ENCODE measurements at regions not wholly inside any gene's neighbourhood (a gene's known extent, or its start where the extent isn't known, plus 50 kb on each side); places are given as distances from the start of the nearest gene placed in this dataset.
"Not testable (repeated sequence)": the region's sequence is repeated elsewhere in the genome, so short reads cannot be mapped to it uniquely, and the experiment has no call there.

GRCh38 chr4:12487000-12487399, 997.1 kb downstream of the RAB28 start:
- H3K4me3 ChIP-seq = no peak overlapping the region
- ATAC-seq = no peak
- H3K27ac ChIP-seq = no peak overlapping the region
- H3K4me1 ChIP-seq = no peaks in the 10 kb centered on the region
- ChIA-PET CTCF (no interaction called here), POLR2A (no interaction called here)
- no peak for DNase-seq (ENCODE audit: low read depth in 1 of 2, low spot score in 1 of 2)
- H3K4me2 ChIP-seq = no peak overlapping the region
- 6% methylated on average over 2 of the region's 2 CpGs for WGBS (ENCODE audit: missing lambda C conversion rate)
- FAIRE-seq = no peak
- H3K9me3 ChIP-seq = no peaks in the 10 kb centered on the region
- TF ChIP-seq FOXS1 (CRISPR knock-in tag; IDR thresholded peaks at IDR 0.05) (no peak), RCOR1 (IDR thresholded peaks at IDR 0.05; ENCODE audit: low read depth, low read length) (no peak), HDAC2 (IDR thresholded peaks at IDR 0.05) (no peak), FOSL2 (IDR thresholded peaks at IDR 0.05) (no peak), FOSL2 (CRISPR knock-in tag; IDR thresholded peaks at IDR 0.05) (no peak), ZC3H11A (IDR thresholded peaks at IDR 0.05) (no peak), MYC (IDR thresholded peaks at IDR 0.05; ENCODE audit: borderline replicate concordance, low read length) (no peak), FOSB (CRISPR knock-in tag; IDR thresholded peaks at IDR 0.05) (no peak), TFCP2L1 (CRISPR knock-in tag; IDR thresholded peaks at IDR 0.05) (no peak)

- Histone ChIP-seq H3K4me3 (no peak overlapping the region), H3K9me3 (no peaks in the 10 kb centered on the region), H3K27ac (no peak overlapping the region), H3K4me1 (no peaks in the 10 kb centered on the region), H3K4me2 (no peak overlapping the region)
- DNase-seq (ENCODE audit: low read depth in 1 of 2, low spot score in 1 of 2) = no peak
- ATAC-seq = no peak
- WGBS (ENCODE audit: missing lambda C conversion rate) = 0% methylated on average over 2 of the region's 2 CpGs
- CTCF ChIA-PET = no interaction called here
- no peak for FAIRE-seq
- POLR2A ChIA-PET = no interaction called here
- TF ChIP-seq HEYL (CRISPR knock-in tag; IDR thresholded peaks at IDR 0.05) (no peak), RFX5 (IDR thresholded peaks at IDR 0.05) (no peak), SREBF2 (IDR thresholded peaks at IDR 0.05) (no peak), HOXA7 (CRISPR knock-in tag; IDR thresholded peaks at IDR 0.05) (no peak), HOXB5 (CRISPR knock-in tag; IDR thresholded peaks at IDR 0.05) (no peak), ZSCAN20 (CRISPR knock-in tag; IDR thresholded peaks at IDR 0.05) (no peak), MAZ (IDR thresholded peaks at IDR 0.05; ENCODE audit: borderline replicate concordance, low read depth, low read length) (no peak), CEBPB (IDR thresholded peaks at IDR 0.05) (no peak), ZNF302 (CRISPR knock-in tag; IDR thresholded peaks at IDR 0.05) (no peak), CBX8 (IDR thresholded peaks at IDR 0.05) (no peak), FOXS1 (CRISPR knock-in tag; IDR thresholded peaks at IDR 0.05) (no peak), NFE2L2 (conservative IDR thresholded peaks at IDR 0.05; ENCODE audit: low read length) (no peak)
Measured at GRCh38 chr4:12472087-12472486, 1012.1 kb downstream of the RAB28 start.

DNA sequence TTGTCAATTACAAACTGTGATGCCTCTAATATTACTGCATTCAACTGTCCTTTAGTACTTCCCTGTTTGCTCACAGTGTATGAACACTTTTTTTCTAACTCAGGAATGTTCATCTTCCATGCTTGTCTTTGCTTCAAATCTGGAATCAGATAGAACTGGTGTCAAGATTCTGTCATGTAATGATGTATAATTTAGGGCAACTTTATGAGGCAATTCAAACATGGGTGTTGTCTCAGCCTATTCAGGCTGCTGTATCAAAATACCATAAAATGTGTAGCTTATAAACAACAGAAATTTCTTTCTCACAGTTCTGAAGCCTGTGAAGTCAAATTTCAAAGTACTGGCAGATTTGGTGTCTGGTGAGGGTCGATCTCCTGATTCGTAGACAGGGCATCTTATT, 1012.9 kb downstream of the RAB28 start:
- FAIRE-seq (no peak), DNase-seq (ENCODE audit: low read depth in 1 of 2, low spot score in 1 of 2) (no peak), ATAC-seq (no peak)
- no peak overlapping the region for H3K4me3 ChIP-seq
- no peak overlapping the region for H3K4me2 ChIP-seq
- no peak overlapping the region for H3K27ac ChIP-seq
- TF ChIP-seq, protein P1, sequence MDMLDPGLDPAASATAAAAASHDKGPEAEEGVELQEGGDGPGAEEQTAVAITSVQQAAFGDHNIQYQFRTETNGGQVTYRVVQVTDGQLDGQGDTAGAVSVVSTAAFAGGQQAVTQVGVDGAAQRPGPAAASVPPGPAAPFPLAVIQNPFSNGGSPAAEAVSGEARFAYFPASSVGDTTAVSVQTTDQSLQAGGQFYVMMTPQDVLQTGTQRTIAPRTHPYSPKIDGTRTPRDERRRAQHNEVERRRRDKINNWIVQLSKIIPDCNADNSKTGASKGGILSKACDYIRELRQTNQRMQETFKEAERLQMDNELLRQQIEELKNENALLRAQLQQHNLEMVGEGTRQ (IDR thresholded peaks at IDR 0.05) = no peak
- TF ChIP-seq, protein P2, sequence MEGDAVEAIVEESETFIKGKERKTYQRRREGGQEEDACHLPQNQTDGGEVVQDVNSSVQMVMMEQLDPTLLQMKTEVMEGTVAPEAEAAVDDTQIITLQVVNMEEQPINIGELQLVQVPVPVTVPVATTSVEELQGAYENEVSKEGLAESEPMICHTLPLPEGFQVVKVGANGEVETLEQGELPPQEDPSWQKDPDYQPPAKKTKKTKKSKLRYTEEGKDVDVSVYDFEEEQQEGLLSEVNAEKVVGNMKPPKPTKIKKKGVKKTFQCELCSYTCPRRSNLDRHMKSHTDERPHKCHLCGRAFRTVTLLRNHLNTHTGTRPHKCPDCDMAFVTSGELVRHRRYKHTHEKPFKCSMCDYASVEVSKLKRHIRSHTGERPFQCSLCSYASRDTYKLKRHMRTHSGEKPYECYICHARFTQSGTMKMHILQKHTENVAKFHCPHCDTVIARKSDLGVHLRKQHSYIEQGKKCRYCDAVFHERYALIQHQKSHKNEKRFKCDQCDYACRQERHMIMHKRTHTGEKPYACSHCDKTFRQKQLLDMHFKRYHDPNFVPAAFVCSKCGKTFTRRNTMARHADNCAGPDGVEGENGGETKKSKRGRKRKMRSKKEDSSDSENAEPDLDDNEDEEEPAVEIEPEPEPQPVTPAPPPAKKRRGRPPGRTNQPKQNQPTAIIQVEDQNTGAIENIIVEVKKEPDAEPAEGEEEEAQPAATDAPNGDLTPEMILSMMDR (IDR thresholded peaks at IDR 0.05) = no peak
- TF ChIP-seq JUNB (IDR thresholded peaks at IDR 0.05) (no peak), POLR2A (IDR thresholded peaks at IDR 0.05; ENCODE audit: low read length) (no peak), ZC3H11A (IDR thresholded peaks at IDR 0.05) (no peak), FOXS1 (CRISPR knock-in tag; IDR thresholded peaks at IDR 0.05) (no peak), ESRRA (IDR thresholded peaks at IDR 0.05; ENCODE audit: borderline replicate concordance, low read length) (no peak), ZNF302 (CRISPR knock-in tag; IDR thresholded peaks at IDR 0.05) (no peak), RNF2 (IDR thresholded peaks at IDR 0.05; ENCODE audit: borderline replicate concordance, low read depth) (no peak), SREBF2 (IDR thresholded peaks at IDR 0.05) (no peak), EHMT2 (IDR thresholded peaks at IDR 0.05; ENCODE audit: low read depth) (no peak), JUN (IDR thresholded peaks at IDR 0.05) (no peak), MAFK (IDR thresholded peaks at IDR 0.05; ENCODE audit: partially characterized antibody) (no peak), CBX2 (IDR thresholded peaks at IDR 0.05; ENCODE audit: borderline replicate concordance, low read depth) (no peak)
- TF ChIP-seq, protein P3, sequence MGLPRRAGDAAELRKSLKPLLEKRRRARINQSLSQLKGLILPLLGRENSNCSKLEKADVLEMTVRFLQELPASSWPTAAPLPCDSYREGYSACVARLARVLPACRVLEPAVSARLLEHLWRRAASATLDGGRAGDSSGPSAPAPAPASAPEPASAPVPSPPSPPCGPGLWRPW (IDR thresholded peaks at IDR 0.05) = no peak
- no peaks in the 10 kb centered on the region for H3K4me1 ChIP-seq
- CTCF ChIA-PET = no interaction called here
- POLR2A ChIA-PET = no interaction called here
- WGBS (ENCODE audit: missing lambda C conversion rate) = 0% methylated on average over 2 of the region's 2 CpGs
- no peaks in the 10 kb centered on the region for H3K9me3 ChIP-seq

- WGBS (ENCODE audit: missing lambda C conversion rate) = 0% methylated on average over 3 of the region's 5 CpGs
- CTCF ChIA-PET; H3K4me3 ChIP-seq; FAIRE-seq; POLR2A ChIA-PET; H3K27ac ChIP-seq; ATAC-seq; DNase-seq (ENCODE audit: low read depth in 1 of 2, low spot score in 1 of 2); H3K4me2 ChIP-seq; H3K4me1 ChIP-seq; H3K9me3 ChIP-seq: not testable (repeated sequence)
Measured at GRCh38 chr4:12461576-12461975, 1022.6 kb downstream of the RAB28 start.
